DND-41 (cell line): ENCODE measurements at regions not wholly inside any gene's neighbourhood (a gene's known extent, or its start where the extent isn't known, plus 50 kb on each side); places are given as distances from the start of the nearest gene placed in this dataset.

Source experiments
- ATAC-seq: fragments of 200-7000 bp; cut with Tn5 transposase; 3 replicates; pipeline ENCODE4 v1.9.1; 2021; ENCODE audit warnings: low read depth; ENCODE audit not compliant: insufficient read depth
- DNase-seq: peaks from one replicate; pipeline ENCODE4 v3.0.0-alpha.2; 2020
- H2AFZ ChIP-seq: 2 replicates; pipeline ENCODE4 v1.6.0; 2012; ENCODE audit warnings: low read depth, low read length
- H3K27ac ChIP-seq: 2 replicates; pipeline ENCODE4 v1.5.1; 2012; ENCODE audit warnings: low read length, inconsistent platforms
- H3K27me3 ChIP-seq: fragments of 200-600 bp; sonication (generic); 2 replicates; pipeline ENCODE4 v1.6.0; 2012; ENCODE audit warnings: low read length, mild to moderate bottlenecking, inconsistent platforms; ENCODE audit not compliant: insufficient read depth, poor library complexity
- H3K36me3 ChIP-seq: 2 replicates; pipeline ENCODE4 v1.5.1; 2012; ENCODE audit warnings: low read length, inconsistent platforms; ENCODE audit not compliant: insufficient read depth
- H3K4me1 ChIP-seq: 2 replicates; pipeline ENCODE4 v1.5.1; 2012; ENCODE audit warnings: mild to moderate bottlenecking, low read length; ENCODE audit not compliant: insufficient read depth
- H3K4me2 ChIP-seq: 2 replicates; pipeline ENCODE4 v1.6.0; 2012; ENCODE audit warnings: mild to moderate bottlenecking, moderate library complexity, low read length, inconsistent platforms; ENCODE audit not compliant: insufficient read depth
- H3K4me3 ChIP-seq, 2 experiments: fragments of 200-600 bp in 1 of 2; shearing (Covaris generic) in 1 of 2; 2 replicates each; pipeline ENCODE4 v1.5.1; 2012 to 2016; ENCODE audit warnings: inconsistent platforms in 2 of 2, low read length in 2 of 2, mild to moderate bottlenecking in 2 of 2, low read depth in 1 of 2, moderate library complexity in 1 of 2
- H3K79me2 ChIP-seq: 2 replicates; pipeline ENCODE4 v1.6.0; 2012; ENCODE audit warnings: low read length, inconsistent platforms; ENCODE audit not compliant: insufficient read depth
- H3K9ac ChIP-seq: 2 replicates; pipeline ENCODE4 v1.6.0; 2012; ENCODE audit warnings: low read depth, mild to moderate bottlenecking, inconsistent platforms, low read length, moderate library complexity
- H3K9me3 ChIP-seq: 2 replicates; pipeline ENCODE4 v1.5.1; 2012; ENCODE audit warnings: low read length, moderate library complexity, mild to moderate bottlenecking, inconsistent platforms; ENCODE audit not compliant: insufficient read depth, severe bottlenecking
- H4K20me1 ChIP-seq: 2 replicates; pipeline ENCODE4 v1.6.0; 2012; ENCODE audit warnings: low read length; ENCODE audit not compliant: insufficient read depth
- EZH2 ChIP-seq: IDR thresholded peaks from 3 replicates; pipeline ENCODE4 v1.6.1; 2012; ENCODE audit warnings: borderline replicate concordance, low read depth, mild to moderate bottlenecking, moderate library complexity, low read length, inconsistent platforms; ENCODE audit not compliant: severe bottlenecking
- TF ChIP-seq, protein P1 (sequence below): IDR thresholded peaks from 2 replicates; pipeline ENCODE4 v1.5.1; 2012; ENCODE audit warnings: borderline replicate concordance, low read length, moderate library complexity, mild to moderate bottlenecking; ENCODE audit not compliant: poor library complexity, severe bottlenecking; ENCODE audit errors: extremely low read depth

- Histone ChIP-seq H3K9ac (no peak overlapping the region), H3K4me2 (no peak overlapping the region), H3K27me3 (no peaks in the 10 kb centered on the region), H2AFZ (no peak overlapping the region), H3K4me1 (no peaks in the 10 kb centered on the region), H3K79me2 (no peaks in the 10 kb centered on the region), H3K9me3 (peaks cover 4% of the 10 kb centered on the region), H3K36me3 (no peaks in the 10 kb centered on the region), H4K20me1 (no peaks in the 10 kb centered on the region), H3K4me3 (no peak overlapping the region), H3K27ac (no peak overlapping the region)
- TF ChIP-seq EZH2 = no peak
- TF ChIP-seq, protein P1, sequence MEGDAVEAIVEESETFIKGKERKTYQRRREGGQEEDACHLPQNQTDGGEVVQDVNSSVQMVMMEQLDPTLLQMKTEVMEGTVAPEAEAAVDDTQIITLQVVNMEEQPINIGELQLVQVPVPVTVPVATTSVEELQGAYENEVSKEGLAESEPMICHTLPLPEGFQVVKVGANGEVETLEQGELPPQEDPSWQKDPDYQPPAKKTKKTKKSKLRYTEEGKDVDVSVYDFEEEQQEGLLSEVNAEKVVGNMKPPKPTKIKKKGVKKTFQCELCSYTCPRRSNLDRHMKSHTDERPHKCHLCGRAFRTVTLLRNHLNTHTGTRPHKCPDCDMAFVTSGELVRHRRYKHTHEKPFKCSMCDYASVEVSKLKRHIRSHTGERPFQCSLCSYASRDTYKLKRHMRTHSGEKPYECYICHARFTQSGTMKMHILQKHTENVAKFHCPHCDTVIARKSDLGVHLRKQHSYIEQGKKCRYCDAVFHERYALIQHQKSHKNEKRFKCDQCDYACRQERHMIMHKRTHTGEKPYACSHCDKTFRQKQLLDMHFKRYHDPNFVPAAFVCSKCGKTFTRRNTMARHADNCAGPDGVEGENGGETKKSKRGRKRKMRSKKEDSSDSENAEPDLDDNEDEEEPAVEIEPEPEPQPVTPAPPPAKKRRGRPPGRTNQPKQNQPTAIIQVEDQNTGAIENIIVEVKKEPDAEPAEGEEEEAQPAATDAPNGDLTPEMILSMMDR = no peak
- ATAC-seq (no peak), DNase-seq (no peak)
These were observed 423.8 kb upstream of the FRG1 start for GRCh38 chr4:189516902-189517301.

DNA sequence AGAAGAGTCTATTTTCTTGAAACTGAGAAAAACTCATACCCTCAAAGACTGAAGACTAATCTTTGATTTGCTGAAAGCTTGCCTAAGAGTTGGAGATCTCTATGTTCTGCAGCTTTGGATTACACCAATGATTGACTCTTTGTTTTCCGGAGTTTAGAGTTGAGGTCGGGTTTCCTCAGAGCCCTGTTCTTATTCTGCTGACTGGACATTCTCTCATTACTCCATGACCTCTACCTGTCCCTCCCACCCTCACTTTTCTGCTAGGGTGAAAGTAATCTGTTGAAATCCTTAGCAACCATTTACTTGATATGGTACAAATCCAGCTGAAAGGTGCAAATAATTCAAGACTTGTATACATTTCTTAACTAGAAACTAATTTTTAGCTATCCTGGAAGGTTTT, 421.5 kb upstream of the FRG1 start:
- H3K27ac ChIP-seq = no peak overlapping the region
- peaks cover 2% of the 10 kb centered on the region for H3K9me3 ChIP-seq
- no peaks in the 10 kb centered on the region for H3K4me1 ChIP-seq
- no peak for ATAC-seq
- H2AFZ ChIP-seq = no peak overlapping the region
- H4K20me1 ChIP-seq = no peaks in the 10 kb centered on the region
- H3K9ac ChIP-seq = no peak overlapping the region
- DNase-seq = no peak
- H3K4me2 ChIP-seq = no peak overlapping the region
- H3K4me3 ChIP-seq = no peak overlapping the region
- H3K27me3 ChIP-seq = no peaks in the 10 kb centered on the region
- no peaks in the 10 kb centered on the region for H3K79me2 ChIP-seq
- no peaks in the 10 kb centered on the region for H3K36me3 ChIP-seq
- no peak for TF ChIP-seq EZH2
- TF ChIP-seq, protein P1 = no peak

- Histone ChIP-seq H3K4me2 (no peak overlapping the region), H3K9ac (no peak overlapping the region), H3K27me3 (no peaks in the 10 kb centered on the region), H4K20me1 (no peaks in the 10 kb centered on the region), H3K4me3 (no peak overlapping the region), H3K9me3 (peaks cover 9% of the 10 kb centered on the region), H3K36me3 (no peaks in the 10 kb centered on the region), H3K27ac (no peak overlapping the region), H2AFZ (no peak overlapping the region), H3K4me1 (no peaks in the 10 kb centered on the region), H3K79me2 (no peaks in the 10 kb centered on the region)
- no peak for TF ChIP-seq EZH2
- TF ChIP-seq, protein P1 = no peak
- ATAC-seq = no peak
- DNase-seq = no peak
These were observed 415.4 kb upstream of the FRG1 start for GRCh38 chr4:189525304-189525703.

DNA sequence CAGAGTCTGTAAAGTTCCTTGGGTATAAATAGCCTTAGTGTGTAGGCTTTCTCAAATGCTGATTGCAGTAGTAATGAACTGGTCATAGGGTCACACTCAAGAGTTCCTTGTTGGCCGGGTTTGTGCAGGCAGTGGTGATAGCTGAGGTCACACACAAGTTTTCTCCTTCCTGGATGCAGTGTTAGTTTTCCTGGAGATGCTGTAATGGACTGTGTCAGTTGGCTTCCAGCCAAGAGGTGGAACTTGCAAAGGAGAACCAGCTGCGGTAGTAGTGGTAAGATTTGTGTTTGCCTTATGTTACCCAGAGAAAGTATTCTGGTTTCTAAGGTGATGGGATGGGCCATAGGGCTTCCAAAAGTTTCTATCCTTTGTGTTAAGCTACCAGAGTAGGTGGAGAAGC, 409.8 kb upstream of the FRG1 start:
- TF ChIP-seq, protein P1 = no peak
- no peak for TF ChIP-seq EZH2
- Histone ChIP-seq H3K4me1 (no peaks in the 10 kb centered on the region), H2AFZ (no peak overlapping the region), H3K36me3 (no peaks in the 10 kb centered on the region), H4K20me1 (no peaks in the 10 kb centered on the region), H3K27ac (no peak overlapping the region), H3K4me3 (no peak overlapping the region), H3K9me3 (peaks cover 9% of the 10 kb centered on the region), H3K9ac (no peak overlapping the region), H3K4me2 (no peak overlapping the region), H3K79me2 (no peaks in the 10 kb centered on the region), H3K27me3 (no peaks in the 10 kb centered on the region)
- ATAC-seq (no peak), DNase-seq (no peak)
